NCI-H69 (cell line): ENCODE measurements at regions not wholly inside any gene's neighbourhood (a gene's known extent, or its start where the extent isn't known, plus 50 kb on each side); places are given as distances from the start of the nearest gene placed in this dataset.
"Not testable (repeated sequence)": the region's sequence is repeated elsewhere in the genome, so short reads cannot be mapped to it uniquely, and the experiment has no call there.

ENCODE experiments used
- DNase-seq: peaks from one replicate; lab custom pipeline; 2025; lab: John Stamatoyannopoulos, UW

GRCh38 chr5:57749396-57749795 lies 266.8 kb upstream of the ACTBL2 start:
- DNase-seq = no peak

GRCh38 chr5:57745700-57746651 lies 263.4 kb upstream of the ACTBL2 start:
- DNase-seq = no peak

- DNase-seq = no peak
Observed at GRCh38 chr5:57745029-57745428, 262.4 kb upstream of the ACTBL2 start.

- DNase-seq = no peak
Observed at GRCh38 chr5:57741336-57741735, 258.7 kb upstream of the ACTBL2 start.

GRCh38 chr5:57738787-57739186 lies 256.2 kb upstream of the ACTBL2 start:
- no peak for DNase-seq

GRCh38 chr5:57738301-57738700 lies 255.7 kb upstream of the ACTBL2 start:
- DNase-seq = no peak

GRCh38 chr5:57736716-57737115 lies 254.1 kb upstream of the ACTBL2 start:
- DNase-seq = no peak

- not testable (repeated sequence) for DNase-seq
Observed at GRCh38 chr5:57735279-57736153, 252.9 kb upstream of the ACTBL2 start.

- no peak for DNase-seq
Observed at GRCh38 chr5:57734296-57734695, 251.7 kb upstream of the ACTBL2 start.

- no peak for DNase-seq
Observed at GRCh38 chr5:57727591-57727990, 245.0 kb upstream of the ACTBL2 start.

- peak; percentile 17 for DNase-seq
Observed at GRCh38 chr5:57725658-57726504, 243.3 kb upstream of the ACTBL2 start.

- DNase-seq = no peak
Observed at GRCh38 chr5:57724836-57725235, 242.2 kb upstream of the ACTBL2 start.

- no peak for DNase-seq
Observed at GRCh38 chr5:57721226-57721625, 238.6 kb upstream of the ACTBL2 start.

GRCh38 chr5:57720656-57721055 lies 238.0 kb upstream of the ACTBL2 start:
- no peak for DNase-seq

- no peak for DNase-seq
Observed at GRCh38 chr5:57719216-57719615, 236.6 kb upstream of the ACTBL2 start.

- DNase-seq = no peak
Observed at GRCh38 chr5:57718155-57718554, 235.5 kb upstream of the ACTBL2 start.

- DNase-seq = no peak
Observed at GRCh38 chr5:57717555-57717954, 234.9 kb upstream of the ACTBL2 start.

- no peak for DNase-seq
Observed at GRCh38 chr5:57716661-57717060, 234.1 kb upstream of the ACTBL2 start.

- DNase-seq = no peak
Observed at GRCh38 chr5:57715296-57715695, 232.7 kb upstream of the ACTBL2 start.

- not testable (repeated sequence) for DNase-seq
Observed at GRCh38 chr5:57713535-57713934, 230.9 kb upstream of the ACTBL2 start.

- DNase-seq = no peak
Observed at GRCh38 chr5:57711946-57712345, 229.3 kb upstream of the ACTBL2 start.

- DNase-seq = no peak
Observed at GRCh38 chr5:57711471-57711870, 228.9 kb upstream of the ACTBL2 start.
